GM10248 (cell line): ENCODE measurements at regions not wholly inside any gene's neighbourhood (a gene's known extent, or its start where the extent isn't known, plus 50 kb on each side); places are given as distances from the start of the nearest gene placed in this dataset.
"Not testable (repeated sequence)": the region's sequence is repeated elsewhere in the genome, so short reads cannot be mapped to it uniquely, and the experiment has no call there.

Experiments used
- CTCF ChIA-PET: fragments of 300-600 bp; sonication (Branson Sonifier 250); formaldehyde crosslinking; extraction: SDS; loops from one replicate; lab custom pipeline; 2021; ENCODE audit warnings: antibody characterized with exemption; lab: Yijun Ruan, JAX
- POLR2A ChIA-PET: fragments of 350-650 bp; sonication (Branson Sonifier 250); formaldehyde crosslinking; extraction: SDS; loops from one replicate; lab custom pipeline; 2020; ENCODE audit warnings: antibody characterized with exemption; lab: Yijun Ruan, JAX
- DNase-seq: peaks from one replicate; pipeline ENCODE4 v3.0.0; 2012; ENCODE audit errors: extremely low spot score
- TF ChIP-seq, protein P1 (sequence below): IDR thresholded peaks from 2 replicates; pipeline ENCODE4 v1.5.1; 2012; ENCODE audit warnings: mild to moderate bottlenecking, low read depth; ENCODE audit errors: extremely low read depth, missing control alignments, control extremely low read depth

DNA sequence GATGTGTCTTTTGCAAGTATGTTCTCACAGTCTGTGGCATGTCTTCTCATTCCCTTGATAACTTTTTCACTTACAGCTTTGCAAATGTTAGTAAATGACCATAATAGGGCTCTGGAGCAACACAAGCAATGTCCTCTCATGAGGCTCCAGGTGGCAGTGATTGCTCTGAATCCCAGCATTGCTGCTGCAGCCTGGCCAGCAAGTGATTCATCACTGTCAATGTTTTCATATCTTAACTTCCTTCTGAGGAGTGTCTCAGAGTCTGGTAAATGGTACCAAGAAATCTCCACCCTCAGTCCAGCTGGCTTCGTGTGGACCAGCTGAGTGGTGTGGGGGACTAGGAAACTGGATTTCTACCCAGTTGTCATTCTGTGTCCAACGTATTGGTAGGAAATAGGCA lies 139.6 kb downstream of the MYLK4 start:
- ChIA-PET CTCF (no interaction called here), POLR2A (no interaction called here)
- TF ChIP-seq, protein P1, sequence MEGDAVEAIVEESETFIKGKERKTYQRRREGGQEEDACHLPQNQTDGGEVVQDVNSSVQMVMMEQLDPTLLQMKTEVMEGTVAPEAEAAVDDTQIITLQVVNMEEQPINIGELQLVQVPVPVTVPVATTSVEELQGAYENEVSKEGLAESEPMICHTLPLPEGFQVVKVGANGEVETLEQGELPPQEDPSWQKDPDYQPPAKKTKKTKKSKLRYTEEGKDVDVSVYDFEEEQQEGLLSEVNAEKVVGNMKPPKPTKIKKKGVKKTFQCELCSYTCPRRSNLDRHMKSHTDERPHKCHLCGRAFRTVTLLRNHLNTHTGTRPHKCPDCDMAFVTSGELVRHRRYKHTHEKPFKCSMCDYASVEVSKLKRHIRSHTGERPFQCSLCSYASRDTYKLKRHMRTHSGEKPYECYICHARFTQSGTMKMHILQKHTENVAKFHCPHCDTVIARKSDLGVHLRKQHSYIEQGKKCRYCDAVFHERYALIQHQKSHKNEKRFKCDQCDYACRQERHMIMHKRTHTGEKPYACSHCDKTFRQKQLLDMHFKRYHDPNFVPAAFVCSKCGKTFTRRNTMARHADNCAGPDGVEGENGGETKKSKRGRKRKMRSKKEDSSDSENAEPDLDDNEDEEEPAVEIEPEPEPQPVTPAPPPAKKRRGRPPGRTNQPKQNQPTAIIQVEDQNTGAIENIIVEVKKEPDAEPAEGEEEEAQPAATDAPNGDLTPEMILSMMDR, result no peak
- no peak for DNase-seq

DNA sequence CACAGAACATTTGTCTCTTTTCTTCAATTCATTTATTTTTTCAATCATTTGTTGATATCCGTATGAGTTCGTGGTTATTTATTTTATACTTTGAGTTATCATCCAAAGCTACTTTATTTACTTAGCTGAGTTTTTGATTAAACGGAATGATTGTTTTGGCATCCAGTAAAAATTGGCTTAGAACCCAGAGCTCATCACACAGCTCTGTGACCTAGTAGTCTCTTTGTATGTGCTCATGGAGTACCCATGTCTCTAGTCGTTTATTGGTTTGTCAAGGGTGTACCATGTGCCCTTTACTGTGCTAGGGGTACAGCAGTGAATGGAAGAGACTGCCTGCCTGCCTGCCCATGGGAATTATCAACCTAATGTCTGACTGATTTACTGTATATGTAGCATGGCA lies 142.2 kb downstream of the MYLK4 start:
- TF ChIP-seq, protein P1, result no peak
- no peak for DNase-seq
- CTCF ChIA-PET, result no interaction called here
- POLR2A ChIA-PET, result interaction anchor here (0.6 kb wide), 1 partner anchor 124 kb away, joined by 3 read pairs; no protein-coding TSS in a partner anchor

DNA sequence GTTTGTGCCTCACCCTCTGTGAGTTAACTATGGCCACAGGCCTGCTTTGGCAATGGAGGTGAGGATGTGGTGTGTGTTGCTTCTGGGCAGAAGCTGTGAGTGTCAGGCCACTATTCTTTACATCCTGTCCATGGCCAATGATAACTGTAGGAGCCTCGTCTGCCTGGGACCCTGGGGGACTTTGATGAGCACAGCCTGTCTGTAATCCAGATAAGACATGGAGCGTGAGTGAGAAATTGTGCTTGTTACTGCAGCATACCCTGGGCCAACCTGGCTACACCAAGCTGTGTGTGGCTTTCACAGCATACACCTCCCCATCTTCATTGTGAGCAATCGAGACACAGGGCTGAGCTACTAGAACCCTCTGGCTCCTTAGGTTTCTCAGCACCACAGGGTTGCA lies 150.4 kb downstream of the MYLK4 start:
- ChIA-PET CTCF (no interaction called here), POLR2A (no interaction called here)
- TF ChIP-seq, protein P1, result no peak
- DNase-seq, result no peak

DNA sequence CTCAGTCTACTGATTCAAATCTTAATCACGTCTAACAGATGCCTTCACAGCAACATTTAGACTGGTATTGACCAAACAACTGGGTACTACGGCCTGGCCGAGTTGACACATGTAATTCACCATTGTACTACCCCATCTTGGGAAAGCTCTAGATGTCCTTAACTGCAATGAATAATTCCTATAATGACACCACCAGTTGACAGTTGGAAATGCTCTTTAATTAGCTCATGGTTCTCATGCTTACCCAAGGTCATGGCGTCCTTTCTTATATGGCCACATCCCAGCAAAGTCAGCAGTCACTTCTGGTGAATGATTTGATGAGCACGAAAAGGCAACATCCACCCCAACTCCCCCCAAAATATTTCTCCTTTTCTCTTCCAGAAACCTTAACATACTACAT lies 150.9 kb downstream of the MYLK4 start:
- POLR2A ChIA-PET, result no interaction called here
- CTCF ChIA-PET, result no interaction called here
- no peak for DNase-seq
- TF ChIP-seq, protein P1, result no peak

DNA sequence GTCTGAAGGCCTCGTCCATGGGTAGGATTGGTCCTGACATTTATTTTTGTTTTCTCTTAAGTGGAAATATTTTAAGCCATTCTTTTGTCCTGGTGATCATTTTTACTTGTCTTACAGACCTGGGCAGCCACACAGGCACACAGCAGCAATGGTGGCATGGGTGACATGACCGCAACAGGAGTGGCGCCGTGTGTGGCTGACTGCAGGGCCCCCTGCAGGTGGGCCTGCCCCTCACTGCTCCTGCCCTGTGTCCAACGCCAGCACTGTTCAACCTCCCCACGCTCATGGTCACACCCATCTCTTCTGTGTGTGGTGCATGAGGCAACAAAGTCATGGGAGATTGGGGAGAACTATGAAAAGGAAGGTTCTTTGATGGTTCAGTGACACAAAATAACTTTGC lies 151.9 kb downstream of the MYLK4 start:
- TF ChIP-seq, protein P1, result no peak
- POLR2A ChIA-PET, result no interaction called here
- no peak for DNase-seq
- CTCF ChIA-PET, result no interaction called here

DNA sequence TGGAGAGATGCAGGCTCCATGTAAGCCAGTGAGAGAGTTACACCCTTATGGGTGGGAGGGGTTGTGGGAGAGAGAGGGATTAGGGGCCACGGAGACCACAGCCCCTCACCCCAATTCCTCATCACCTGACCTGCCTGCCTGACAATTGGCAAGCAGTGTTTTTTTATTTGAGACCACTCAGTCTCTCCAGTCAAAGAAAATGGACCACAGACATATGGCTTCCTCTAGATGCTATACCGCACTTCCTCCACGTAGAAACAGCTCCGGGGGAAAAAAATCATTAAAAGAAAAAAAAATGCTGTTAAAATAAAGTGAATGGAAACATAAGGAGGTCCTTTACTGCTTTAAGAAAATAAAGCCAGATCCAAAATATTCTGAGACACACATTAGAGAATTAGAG lies 152.7 kb downstream of the MYLK4 start:
- no peak for DNase-seq
- POLR2A ChIA-PET, result no interaction called here
- CTCF ChIA-PET, result no interaction called here
- TF ChIP-seq, protein P1, result no peak

DNA sequence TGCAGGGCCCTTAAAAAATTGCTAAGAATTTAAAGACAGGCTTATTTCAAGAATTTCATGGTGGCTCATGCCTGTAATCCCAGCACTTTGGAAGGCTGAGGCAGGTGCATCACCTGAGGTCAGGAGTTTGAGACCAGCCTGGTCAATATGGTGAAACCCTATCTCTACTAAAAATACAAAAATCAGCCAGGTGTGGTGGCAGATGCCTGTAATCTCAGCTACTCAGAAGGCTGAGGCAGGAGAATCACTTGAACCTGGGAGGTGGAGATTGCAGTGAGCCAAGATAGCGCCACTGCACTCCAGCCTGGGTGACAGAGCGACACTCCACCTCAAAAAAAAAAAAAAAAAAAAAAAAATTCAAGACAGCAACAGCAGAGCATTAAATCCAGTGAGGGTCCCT lies 153.3 kb downstream of the MYLK4 start:
- POLR2A ChIA-PET, DNase-seq, CTCF ChIA-PET: not testable (repeated sequence)
